K562 (cell line): ENCODE measurements at regions not wholly inside any gene's neighbourhood (a gene's known extent, or its start where the extent isn't known, plus 50 kb on each side); places are given as distances from the start of the nearest gene placed in this dataset.

Experiments used
- ATAC-seq: fragments of 200-7000 bp; cut with Tn5 transposase; 3 replicates; pipeline ENCODE4 v1.9.1; 2020; ENCODE audit warnings: moderate library complexity
- BruUV-seq: library from RNA; stranded (reverse); fragments of 400-500 nt; replicated peaks from 2 replicates; lab custom pipeline; 2021; lab: Mats Ljungman, UMichigan
- CTCF ChIA-PET: fragments of 300-600 bp; formaldehyde crosslinking; extraction: SDS; loops from one replicate; lab custom pipeline; 2021; ENCODE audit warnings: low intra/inter-chr PET ratio; lab: Yijun Ruan, JAX
- POLR2A ChIA-PET: fragments of 300-600, 350-650 bp; sonication (Branson Sonifier 250); formaldehyde crosslinking; extraction: SDS; loops from one replicate; lab custom pipeline; 2021; ENCODE audit warnings: antibody characterized with exemption, inconsistent platforms; lab: Yijun Ruan, JAX
- DNase-seq, 4 experiments: peaks; one replicate each; pipeline versions ENCODE4 v3.0.0 to v3.0.0-alpha.2; 2011 to 2018; ENCODE audit warnings: low spot score in 3 of 4, mixed read lengths in 3 of 4; ENCODE audit errors: extremely low read depth in 1 of 4
- FAIRE-seq: peaks from 2 replicates; lab custom pipeline; 2011; peaks lifted over from hg19 to GRCh38; lab: Jason Lieb, UNC
- H2AFZ ChIP-seq: 2 replicates; pipeline ENCODE4 v1.6.0; 2011; ENCODE audit warnings: low read depth, low read length, control low read depth, inconsistent platforms
- H3K27ac ChIP-seq: fragments of 200-600 bp; 3 replicates; pipeline ENCODE4 v1.8.0; 2011; ENCODE audit warnings: low read depth, mild to moderate bottlenecking, control low read depth, inconsistent platforms, low read length, moderate library complexity, mixed read lengths; ENCODE audit errors: extremely low read depth
- H3K27me3 ChIP-seq, 2 experiments: fragments of 300-600 bp in 1 of 2; 2 replicates in 1 of 2; 3 replicates in 1 of 2; pipeline versions ENCODE4 v1.6.0 to v1.8.0; 2011; ENCODE audit warnings: inconsistent platforms in 2 of 2, low read length in 2 of 2, mild to moderate bottlenecking in 1 of 2, mixed read lengths in 1 of 2, moderate library complexity in 1 of 2; ENCODE audit not compliant: control insufficient read depth in 2 of 2, insufficient read depth in 2 of 2
- H3K36me3 ChIP-seq: fragments of 300-600 bp; 3 replicates; pipeline ENCODE4 v1.8.0; 2011; ENCODE audit warnings: mild to moderate bottlenecking, low read length, inconsistent platforms; ENCODE audit not compliant: control insufficient read depth, insufficient read depth
- H3K4me1 ChIP-seq, 2 experiments: fragments of 200-600 bp in 1 of 2; replicated peaks in 1 of 2; 2 replicates in 1 of 2; 3 replicates in 1 of 2; pipeline versions ENCODE4 v1.5.1 to v1.8.0; 2011; ENCODE audit warnings: inconsistent platforms in 2 of 2, low read length in 2 of 2, mild to moderate bottlenecking in 1 of 2, mixed read lengths in 1 of 2, moderate library complexity in 1 of 2; ENCODE audit not compliant: control insufficient read depth in 2 of 2, insufficient read depth in 2 of 2
- H3K4me2 ChIP-seq: 2 replicates; pipeline ENCODE4 v1.6.1; 2011; ENCODE audit warnings: low read length, control low read depth, inconsistent platforms, mixed read lengths; ENCODE audit not compliant: insufficient read depth
- H3K4me3 ChIP-seq: fragments of 200-600 bp; sonication (generic), shearing (Covaris generic); 2 replicates; pipeline ENCODE4 v1.5.1; 2016; ENCODE audit warnings: control low read depth, inconsistent platforms
- H3K79me2 ChIP-seq: fragments of 200-600 bp; 3 replicates; pipeline ENCODE4 v1.8.0; 2011; ENCODE audit warnings: low read length, inconsistent platforms; ENCODE audit not compliant: control insufficient read depth, insufficient read depth
- H3K9ac ChIP-seq, 2 experiments: 2 replicates each; pipeline versions ENCODE4 v1.6.0 to v1.6.1; 2011; ENCODE audit warnings: low read depth in 2 of 2, low read length in 2 of 2, control low read depth in 1 of 2, inconsistent platforms in 1 of 2, mild to moderate bottlenecking in 1 of 2, mixed read lengths in 1 of 2; ENCODE audit not compliant: insufficient read depth in 1 of 2
- H3K9me1 ChIP-seq: one replicate; pipeline ENCODE4 v1.6.0; 2011; ENCODE audit warnings: inconsistent platforms, mild to moderate bottlenecking, low read length, moderate library complexity; ENCODE audit not compliant: control insufficient read depth, insufficient read depth
- H3K9me3 ChIP-seq: replicated peaks from 2 replicates; pipeline ENCODE4 v1.5.1; 2011; ENCODE audit warnings: low read depth, low read length, inconsistent platforms; ENCODE audit not compliant: control insufficient read depth, insufficient read depth
- H4K20me1 ChIP-seq: replicated peaks from 2 replicates; pipeline ENCODE4 v1.6.1; 2011; ENCODE audit warnings: low read length, inconsistent platforms, mixed read lengths; ENCODE audit not compliant: control insufficient read depth, insufficient read depth
- MAZ ChIP-seq, 2 experiments: fragments of 450-650 bp in 1 of 2; sonication (generic) in 1 of 2; formaldehyde crosslinking; IDR thresholded peaks in 1 of 2; conservative IDR thresholded peaks in 1 of 2; 2 replicates each; pipeline versions ENCODE4 v1.4.0 to v1.5.0; 2020; ENCODE audit warnings: mild to moderate bottlenecking in 1 of 2, missing genetic modification reagents in 1 of 2
- MECOM ChIP-seq: fragments of 250-450 bp; sonication (Bioruptor Pico); IDR thresholded peaks from 2 replicates; pipeline ENCODE4 v1.8.0; 2022; ENCODE audit warnings: inconsistent platforms
- RBFOX2 ChIP-seq: fragments of 200-400 bp; formaldehyde crosslinking; IDR thresholded peaks from 2 replicates; pipeline ENCODE4 v1.6.1; 2017; ENCODE audit warnings: low read depth, mild to moderate bottlenecking, low read length, moderate library complexity
- SMARCA4 ChIP-seq: fragments of 450-650 bp; IDR thresholded peaks from 2 replicates; pipeline ENCODE4 v1.6.1; 2016
- ZFP36 ChIP-seq: fragments of 150-350 bp; IDR thresholded peaks from 2 replicates; pipeline ENCODE4 v1.6.1; 2018; ENCODE audit warnings: low read length, low read depth; ENCODE audit not compliant: partially characterized antibody
- ZFPM2 ChIP-seq: fragments of 250-450 bp; sonication (Bioruptor Pico); IDR thresholded peaks from 2 replicates; pipeline ENCODE4 v1.5.1; 2022; ENCODE audit warnings: mild to moderate bottlenecking
- ZNF165 ChIP-seq: fragments of 250-450 bp; sonication (Bioruptor Pico); IDR thresholded peaks from 2 replicates; pipeline ENCODE4 v1.4.0; 2020; ENCODE audit warnings: borderline replicate concordance
- ZNF174 ChIP-seq: fragments of 250-450 bp; sonication (Bioruptor Pico); IDR thresholded peaks from 2 replicates; pipeline ENCODE4 v1.4.0; 2020; ENCODE audit warnings: mild to moderate bottlenecking
- ZNF282 ChIP-seq: sonication (generic); formaldehyde crosslinking; IDR thresholded peaks from 2 replicates; pipeline ENCODE4 v1.8.1; 2023; ENCODE audit warnings: missing genetic modification reagents
- whole genome bisulfite sequencing: fragments of 100-300 bp; shearing (Covaris generic); methylation state at CpG from one replicate; pipeline ENCODE4 v1.1.6; 2016; ENCODE audit warnings: low coverage, mixed read lengths; ENCODE audit not compliant: insufficient coverage; ENCODE audit errors: missing lambda C conversion rate; 5-methylcytosine and 5-hydroxymethylcytosine counted together
- in situ Hi-C: fragments of 300-500 bp; cut with MboI; formaldehyde crosslinking; loops from 4 replicates; pipeline ENCODE4 v1.15.0; 2018; ENCODE audit warnings: inconsistent platforms, mixed read lengths
- intact Hi-C: fragments of 100-400 bp; cut with micrococcal nuclease; formaldehyde crosslinking; loops from 2 replicates; pipeline ENCODE4 v1.14.2; 2022

- FAIRE-seq (no peak), ATAC-seq (no peak), DNase-seq (no peak)
- Histone ChIP-seq H3K4me2 (no peak overlapping the region), H3K9ac (no peak overlapping the region), H3K27me3 (no peaks in the 10 kb centered on the region), H3K9me1 (no peaks in the 10 kb centered on the region), H3K36me3 (no peaks in the 10 kb centered on the region), H4K20me1 (no peaks in the 10 kb centered on the region), H2AFZ (no peak overlapping the region), H3K9me3 (no peaks in the 10 kb centered on the region; the same call in 1 of the 2 replicates), H3K79me2 (no peaks in the 10 kb centered on the region), H3K27ac (no peak overlapping the region), H3K4me1 (no peaks in the 10 kb centered on the region), H3K4me3 (no peak overlapping the region)
- CTCF ChIA-PET, result no interaction called here
- in situ Hi-C loops (no loop called here), intact Hi-C loops (loop anchor here (5.0 kb wide), 1 partner anchor 565 kb away; no protein-coding TSS in a partner anchor)
- WGBS, result 5% methylated on average over 2 of the region's 2 CpGs
- no TSS peak for BruUV-seq
- POLR2A ChIA-PET, result interaction anchor here (0.7 kb wide), 2 partner anchors 553 to 649 kb away, joined by 3 to 4 read pairs; no protein-coding TSS in a partner anchor
- TF ChIP-seq ZFPM2 (CRISPR knock-in tag), result no peak
- TF ChIP-seq MAZ (CRISPR knock-in tag; conservative IDR thresholded peaks at IDR 0.05 in 1 of 2, IDR thresholded peaks at IDR 0.05 in 1 of 2), result no peak
- no peak for TF ChIP-seq SMARCA4
- no peak for TF ChIP-seq MECOM (CRISPR knock-in tag)
- TF ChIP-seq ZFP36, result no peak
- no peak for TF ChIP-seq ZNF174 (CRISPR knock-in tag)
- TF ChIP-seq ZNF165 (CRISPR knock-in tag), result no peak
- TF ChIP-seq ZNF282 (CRISPR knock-in tag), result no peak
- no peak for TF ChIP-seq RBFOX2
These were observed 326.1 kb upstream of the CNR1 start for GRCh38 chr6:88492241-88492640.
